Ovary (tissue), 3 donors: ENCODE measurements at regions not wholly inside any gene's neighbourhood (a gene's known extent, or its start where the extent isn't known, plus 50 kb on each side); places are given as distances from the start of the nearest gene placed in this dataset.

Source experiments
- EP300 ChIP-seq: sonication (generic); formaldehyde crosslinking; IDR thresholded peaks from one replicate; pipeline ENCODE4 v1.6.1; 2017; ENCODE audit warnings: antibody characterized with exemption
- POLR2A ChIP-seq: fragments of 450-650 bp; IDR thresholded peaks from one replicate; pipeline ENCODE4 v1.6.1; 2017; ENCODE audit warnings: antibody characterized with exemption, mild to moderate bottlenecking, moderate library complexity
- TF ChIP-seq, protein P1 (sequence below), 3 donors: fragments of 450-650 bp in 2 of 3; fragments of 200-600 bp in 1 of 3; IDR thresholded peaks; one replicate each; pipeline versions ENCODE4 v1.5.1 to v1.8.0; 2016 to 2022; ENCODE audit warnings: antibody characterized with exemption in 3 of 3, mild to moderate bottlenecking in 1 of 3
- donor health status: DM: no; HTN: no; CAD: no.

DNA sequence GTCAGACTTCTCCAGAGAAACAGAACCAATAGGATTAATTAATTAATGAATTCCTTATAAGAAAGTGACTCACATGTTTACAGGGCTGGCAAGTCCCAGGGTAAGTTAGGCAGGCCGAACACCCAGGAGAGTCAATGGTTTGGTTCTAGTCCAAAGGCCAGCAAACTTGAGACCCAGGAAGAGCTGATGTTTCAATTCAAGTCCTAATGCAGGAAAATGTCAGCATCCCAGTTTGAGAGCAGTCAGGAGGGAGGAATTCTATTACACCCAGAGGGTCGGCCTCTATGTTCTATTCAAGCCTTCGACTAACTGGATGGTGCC lies 466.0 kb downstream of the INSC start:
- TF ChIP-seq POLR2A (no peak), EP300 (no peak)
- TF ChIP-seq, protein P1, sequence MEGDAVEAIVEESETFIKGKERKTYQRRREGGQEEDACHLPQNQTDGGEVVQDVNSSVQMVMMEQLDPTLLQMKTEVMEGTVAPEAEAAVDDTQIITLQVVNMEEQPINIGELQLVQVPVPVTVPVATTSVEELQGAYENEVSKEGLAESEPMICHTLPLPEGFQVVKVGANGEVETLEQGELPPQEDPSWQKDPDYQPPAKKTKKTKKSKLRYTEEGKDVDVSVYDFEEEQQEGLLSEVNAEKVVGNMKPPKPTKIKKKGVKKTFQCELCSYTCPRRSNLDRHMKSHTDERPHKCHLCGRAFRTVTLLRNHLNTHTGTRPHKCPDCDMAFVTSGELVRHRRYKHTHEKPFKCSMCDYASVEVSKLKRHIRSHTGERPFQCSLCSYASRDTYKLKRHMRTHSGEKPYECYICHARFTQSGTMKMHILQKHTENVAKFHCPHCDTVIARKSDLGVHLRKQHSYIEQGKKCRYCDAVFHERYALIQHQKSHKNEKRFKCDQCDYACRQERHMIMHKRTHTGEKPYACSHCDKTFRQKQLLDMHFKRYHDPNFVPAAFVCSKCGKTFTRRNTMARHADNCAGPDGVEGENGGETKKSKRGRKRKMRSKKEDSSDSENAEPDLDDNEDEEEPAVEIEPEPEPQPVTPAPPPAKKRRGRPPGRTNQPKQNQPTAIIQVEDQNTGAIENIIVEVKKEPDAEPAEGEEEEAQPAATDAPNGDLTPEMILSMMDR (IDR thresholded peaks at IDR 0.05), result no peak
